Stimulated activated naive B cell treated with anti-CD40 and anti-IgM and Interleukin-4, amounts not matched to agents 10 μg/mL and 1 μg/mL and 100 μg/mL, for 72 hours (primary cell): ENCODE measurements at regions not wholly inside any gene's neighbourhood (a gene's known extent, or its start where the extent isn't known, plus 50 kb on each side); places are given as distances from the start of the nearest gene placed in this dataset.
A peak's percentile ranks its signal among the peaks of the same experiment; 100 is the strongest.
"Not testable (repeated sequence)": the region's sequence is repeated elsewhere in the genome, so short reads cannot be mapped to it uniquely, and the experiment has no call there.

Source experiments
- ATAC-seq, 2 donors: fragments of 150-1000 bp; cut with Tn5 transposase; replicated peaks; 2 replicates each; pipeline ENCODE4 v1.10.0; 2021; ENCODE audit warnings: moderate library complexity in 1 of 2
- DNase-seq: peaks from one replicate; pipeline ENCODE4 v3.0.0; 2021
- H3K27ac Mint-ChIP-seq: one replicate; pipeline ENCODE4 v1.8.0; 2022; ENCODE audit warnings: mild to moderate bottlenecking, mixed read lengths
- H3K27me3 Mint-ChIP-seq, 2 donors: one replicate each; pipeline ENCODE4 v1.8.0; 2022; ENCODE audit warnings: mixed read lengths in 2 of 2
- H3K36me3 Mint-ChIP-seq, 2 donors: one replicate each; pipeline ENCODE4 v1.8.0; 2022; ENCODE audit warnings: mixed read lengths in 2 of 2, mild to moderate bottlenecking in 1 of 2
- H3K4me1 Mint-ChIP-seq, 2 donors: one replicate each; pipeline ENCODE4 v1.8.0; 2022; ENCODE audit warnings: mixed read lengths in 2 of 2, mild to moderate bottlenecking in 1 of 2
- H3K4me3 Mint-ChIP-seq, 2 donors: one replicate each; pipeline ENCODE4 v1.8.0; 2022; ENCODE audit warnings: mild to moderate bottlenecking in 2 of 2, mixed read lengths in 2 of 2, moderate library complexity in 1 of 2
- H3K9me3 Mint-ChIP-seq, 2 donors: one replicate each; pipeline ENCODE4 v1.8.0; 2022; ENCODE audit warnings: mixed read lengths in 2 of 2, mild to moderate bottlenecking in 1 of 2

DNA sequence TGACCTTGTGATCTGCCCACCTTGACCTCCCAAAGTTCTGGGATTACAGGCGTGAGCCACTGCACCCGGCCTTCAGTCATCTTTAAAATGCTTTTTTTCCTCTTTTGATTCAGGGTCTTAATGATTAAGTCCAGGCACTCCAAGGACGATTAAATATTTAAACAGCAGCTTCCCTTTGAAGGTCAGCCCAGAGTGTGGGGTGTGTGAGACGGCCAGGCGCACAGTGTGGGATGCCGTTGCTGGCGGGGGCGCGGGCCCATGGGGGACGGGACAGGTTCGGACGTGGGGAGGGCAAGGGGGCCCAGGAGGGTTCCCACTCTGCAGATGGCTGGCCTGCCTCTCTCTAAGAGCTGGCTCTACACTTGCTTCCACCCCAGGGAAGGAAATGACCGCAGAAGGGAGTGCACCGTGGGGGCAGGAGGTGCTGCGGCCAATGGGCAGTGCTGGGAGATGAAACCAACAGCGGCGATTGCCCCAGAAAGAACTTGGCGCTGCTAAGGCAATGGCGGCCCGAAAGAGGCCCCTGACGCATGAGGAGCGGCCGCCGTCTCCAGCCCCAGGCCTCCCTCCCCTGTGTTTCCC lies 4445.7 kb upstream of the TPTE start:
- H3K27me3 Mint-ChIP-seq, H3K36me3 Mint-ChIP-seq, DNase-seq, ATAC-seq, H3K4me1 Mint-ChIP-seq, H3K4me3 Mint-ChIP-seq, H3K27ac Mint-ChIP-seq, H3K9me3 Mint-ChIP-seq: not testable (repeated sequence)

DNA sequence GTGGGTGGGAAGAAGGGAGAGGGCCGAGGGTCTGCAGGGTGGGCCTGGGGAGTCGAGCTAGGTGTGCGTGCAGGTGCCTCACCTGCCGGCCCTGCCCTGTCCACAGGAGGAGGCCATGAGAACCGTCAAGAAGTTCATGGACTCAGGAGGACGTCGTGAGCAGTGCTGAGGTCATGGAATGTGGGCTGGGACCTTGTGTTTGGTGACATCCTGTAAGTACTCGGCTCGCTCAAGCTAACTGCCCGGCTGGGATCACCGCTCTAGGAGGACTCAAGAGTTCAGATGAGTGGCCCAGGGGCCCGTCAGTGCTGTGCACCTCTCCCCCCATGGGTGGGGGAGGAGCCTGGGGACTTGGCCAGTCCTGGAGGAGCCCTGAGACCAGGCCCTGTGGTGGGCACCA lies 4444.0 kb upstream of the TPTE start:
- not testable (repeated sequence) for H3K4me3 Mint-ChIP-seq, DNase-seq, H3K9me3 Mint-ChIP-seq, ATAC-seq, H3K27ac Mint-ChIP-seq, H3K27me3 Mint-ChIP-seq, H3K4me1 Mint-ChIP-seq, H3K36me3 Mint-ChIP-seq

DNA sequence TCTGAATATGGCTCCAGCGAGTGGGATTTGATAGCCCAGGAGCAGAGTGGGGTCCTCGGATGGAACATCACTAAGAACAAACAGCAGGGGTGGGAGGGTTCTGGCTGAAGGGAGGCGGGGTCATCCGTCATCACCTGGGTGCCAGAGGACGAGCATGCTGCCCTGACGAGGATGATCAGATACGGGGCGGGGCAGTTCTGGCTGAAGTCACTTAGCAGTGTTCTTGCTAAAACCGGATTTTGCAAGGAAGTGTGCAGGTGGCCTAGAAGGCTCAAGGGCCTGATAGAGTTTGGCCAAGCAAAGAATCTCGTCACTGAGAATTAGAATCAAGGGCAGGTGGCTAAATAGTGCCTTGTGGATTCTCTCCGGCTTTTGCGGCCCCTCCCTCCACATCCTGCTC lies 4442.5 kb upstream of the TPTE start:
- H3K36me3 Mint-ChIP-seq, H3K27ac Mint-ChIP-seq, H3K4me1 Mint-ChIP-seq, ATAC-seq, DNase-seq, H3K4me3 Mint-ChIP-seq, H3K27me3 Mint-ChIP-seq, H3K9me3 Mint-ChIP-seq: not testable (repeated sequence)

DNA sequence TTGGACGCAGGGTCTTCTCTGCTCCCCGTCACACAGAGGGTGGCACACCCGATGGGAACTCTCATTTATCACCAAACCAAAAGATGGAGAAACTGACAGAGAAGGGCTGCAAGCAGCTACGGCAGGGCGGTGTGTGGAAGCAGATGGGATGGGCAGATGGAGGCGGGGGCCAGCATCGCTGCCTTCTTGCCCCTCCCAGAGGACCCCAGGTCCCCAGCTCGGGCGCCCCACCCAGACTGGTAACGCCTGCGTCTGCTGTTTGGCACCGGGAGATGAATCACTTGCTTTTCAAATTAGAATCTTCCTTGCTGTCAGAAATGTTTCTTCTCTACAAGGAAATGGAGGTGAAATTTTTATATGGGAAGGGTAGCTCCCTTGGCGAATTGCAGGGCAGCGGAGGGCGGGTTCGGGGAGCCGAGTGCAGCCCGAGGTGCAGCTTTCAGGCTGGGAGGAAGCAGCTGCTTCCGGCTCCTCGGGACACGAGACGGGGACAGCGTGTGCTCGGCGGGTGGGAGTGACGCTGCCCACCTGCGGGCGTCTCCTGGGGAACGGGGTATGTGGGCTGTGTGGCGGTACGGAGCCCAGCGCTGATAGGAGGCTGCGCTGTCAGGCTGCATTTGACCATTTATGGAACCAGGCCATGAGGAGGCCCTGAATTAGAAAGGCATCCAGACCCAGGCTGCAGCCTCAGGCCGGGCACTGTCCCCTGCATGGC lies 4440.3 kb upstream of the TPTE start:
- not testable (repeated sequence) for H3K27ac Mint-ChIP-seq, DNase-seq, H3K9me3 Mint-ChIP-seq, H3K4me1 Mint-ChIP-seq, H3K27me3 Mint-ChIP-seq, H3K36me3 Mint-ChIP-seq, H3K4me3 Mint-ChIP-seq
- ATAC-seq = peak; percentile 78 to 82

DNA sequence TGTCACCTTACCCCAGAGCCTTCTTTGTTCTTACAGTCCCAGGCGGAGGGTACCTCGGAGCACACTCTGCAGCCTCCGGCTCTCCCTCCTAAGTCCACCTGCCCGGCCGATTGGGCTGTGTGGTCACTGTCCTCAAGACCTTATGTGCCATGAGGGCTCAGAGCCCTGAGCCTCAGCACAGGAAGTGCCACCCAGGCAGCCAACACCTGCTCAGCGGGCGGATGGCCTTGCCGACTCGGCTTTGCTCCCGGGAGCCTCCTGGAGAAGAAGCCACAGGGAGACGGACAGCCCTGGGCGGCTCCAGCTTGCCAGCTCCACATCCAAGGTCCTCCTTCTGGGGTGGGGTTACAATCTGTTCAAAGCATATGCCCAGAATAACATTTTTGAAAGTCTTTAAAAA lies 4439.2 kb upstream of the TPTE start:
- H3K27me3 Mint-ChIP-seq, ATAC-seq, H3K27ac Mint-ChIP-seq, DNase-seq, H3K36me3 Mint-ChIP-seq, H3K4me1 Mint-ChIP-seq, H3K4me3 Mint-ChIP-seq, H3K9me3 Mint-ChIP-seq: not testable (repeated sequence)

DNA sequence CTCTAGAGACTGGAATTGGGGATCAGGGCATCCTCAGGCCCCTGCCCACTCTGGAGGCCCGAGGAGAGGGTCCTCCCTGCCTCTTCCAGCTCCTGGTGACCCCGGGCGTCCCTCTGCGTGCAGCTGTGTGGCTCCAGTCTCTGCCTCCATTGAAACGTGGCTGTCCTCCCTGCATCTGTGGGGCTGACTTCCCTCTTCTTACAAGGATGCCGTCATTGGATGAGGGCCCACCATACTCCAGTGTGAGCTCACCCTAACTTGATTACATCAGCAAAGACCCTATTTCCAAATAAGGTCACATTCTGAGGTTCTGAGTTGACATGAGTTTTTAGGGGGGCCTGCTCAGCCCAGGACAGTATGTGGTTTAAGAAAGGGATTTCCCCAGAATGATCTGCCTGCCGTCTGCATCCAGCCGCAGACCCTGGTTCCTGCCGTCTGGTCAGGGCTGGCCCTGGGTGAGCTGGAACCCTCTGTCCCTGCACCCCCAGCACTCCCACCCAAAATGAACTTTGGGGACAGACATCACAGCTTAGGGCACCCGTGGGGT lies 4437.7 kb upstream of the TPTE start:
- peak; percentile 59 to 72 for ATAC-seq
- not testable (repeated sequence) for H3K4me3 Mint-ChIP-seq, DNase-seq, H3K9me3 Mint-ChIP-seq, H3K36me3 Mint-ChIP-seq, H3K4me1 Mint-ChIP-seq, H3K27ac Mint-ChIP-seq, H3K27me3 Mint-ChIP-seq

DNA sequence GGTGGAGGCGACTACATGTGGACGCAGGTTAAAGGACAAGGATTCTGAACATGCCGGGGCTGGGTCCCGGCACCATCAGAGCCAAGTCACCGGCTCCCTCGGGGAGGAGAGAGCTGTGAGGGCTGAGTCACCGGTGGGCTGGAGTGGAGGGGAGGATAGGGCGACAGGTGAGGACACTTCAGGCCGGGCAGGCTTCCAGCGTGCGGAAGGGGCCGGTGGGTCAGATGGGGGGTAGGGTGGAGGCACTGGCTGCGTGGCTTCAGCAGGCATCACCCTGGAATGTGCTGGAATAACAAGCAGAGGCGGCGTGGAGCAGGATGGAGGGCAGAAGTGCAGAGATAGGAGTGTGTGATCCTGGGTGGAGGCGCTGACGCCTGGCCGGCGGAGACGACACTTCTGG lies 4435.3 kb upstream of the TPTE start:
- ATAC-seq, H3K4me3 Mint-ChIP-seq, H3K36me3 Mint-ChIP-seq, H3K27ac Mint-ChIP-seq, H3K4me1 Mint-ChIP-seq, H3K9me3 Mint-ChIP-seq, DNase-seq, H3K27me3 Mint-ChIP-seq: not testable (repeated sequence)

DNA sequence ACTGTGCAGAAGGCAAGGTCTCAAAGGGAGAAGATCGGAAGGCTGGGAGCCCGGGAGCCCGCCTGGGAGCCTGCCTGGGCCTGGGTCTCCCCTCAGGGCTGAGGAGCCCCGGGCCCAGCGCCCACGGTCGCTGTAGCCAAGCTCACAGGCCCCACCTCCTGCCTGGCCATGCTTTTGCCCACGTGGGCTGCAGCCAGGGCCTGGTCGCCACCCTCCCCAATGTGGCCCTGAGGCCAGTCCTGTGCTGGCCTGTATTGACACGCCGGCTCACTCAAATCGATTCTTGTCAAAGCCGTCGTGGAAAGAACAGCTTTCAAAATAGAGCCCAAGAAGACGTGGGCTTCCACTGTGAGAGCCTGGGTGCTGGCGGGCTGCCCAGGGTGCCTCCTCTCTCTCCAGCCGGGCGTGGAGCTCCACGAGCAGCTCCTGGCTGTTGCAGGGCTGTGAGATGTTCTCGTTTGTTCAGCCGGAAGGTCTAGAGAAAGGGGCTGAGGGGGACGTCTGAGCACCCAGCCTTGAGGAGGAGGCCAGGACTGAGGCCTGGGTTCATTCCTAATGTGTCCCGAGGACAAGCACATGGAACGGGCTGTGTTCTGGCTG lies 4433.7 kb upstream of the TPTE start:
- H3K36me3 Mint-ChIP-seq, H3K9me3 Mint-ChIP-seq, H3K27me3 Mint-ChIP-seq, H3K4me1 Mint-ChIP-seq, H3K27ac Mint-ChIP-seq, H3K4me3 Mint-ChIP-seq, ATAC-seq, DNase-seq: not testable (repeated sequence)

DNA sequence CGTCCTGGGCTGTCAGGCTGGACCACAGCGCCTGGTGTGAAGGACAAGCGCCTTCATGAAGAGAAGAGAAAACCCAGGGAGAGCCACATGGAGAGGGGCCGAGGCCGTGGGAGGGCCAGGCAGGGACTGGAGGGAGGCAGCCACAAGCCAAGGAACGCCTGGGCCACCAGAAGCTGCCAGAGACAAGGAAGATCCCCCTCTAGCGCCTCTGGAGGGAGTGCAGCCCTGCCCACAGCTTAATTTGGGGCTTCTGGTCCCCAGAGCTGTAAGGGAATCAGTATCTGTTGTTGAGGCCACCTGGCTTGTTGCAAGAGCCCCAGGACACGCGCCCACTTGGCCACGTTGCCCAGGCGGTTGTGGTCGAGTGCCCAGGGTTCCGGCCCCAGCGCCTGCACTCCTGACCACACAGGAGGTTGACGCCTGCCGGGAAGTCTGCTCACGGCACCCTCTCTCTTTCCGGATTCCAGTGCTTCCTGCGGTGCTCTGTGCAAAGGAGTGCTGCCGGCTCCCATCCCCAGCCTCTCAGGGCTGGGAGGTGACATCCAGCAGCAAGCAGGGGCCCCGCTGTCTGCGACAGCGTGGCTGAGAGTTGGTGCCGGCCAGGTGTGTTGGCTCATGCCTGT lies 4431.0 kb upstream of the TPTE start:
- H3K4me3 Mint-ChIP-seq, H3K4me1 Mint-ChIP-seq, ATAC-seq, H3K36me3 Mint-ChIP-seq, DNase-seq, H3K27me3 Mint-ChIP-seq, H3K27ac Mint-ChIP-seq, H3K9me3 Mint-ChIP-seq: not testable (repeated sequence)

DNA sequence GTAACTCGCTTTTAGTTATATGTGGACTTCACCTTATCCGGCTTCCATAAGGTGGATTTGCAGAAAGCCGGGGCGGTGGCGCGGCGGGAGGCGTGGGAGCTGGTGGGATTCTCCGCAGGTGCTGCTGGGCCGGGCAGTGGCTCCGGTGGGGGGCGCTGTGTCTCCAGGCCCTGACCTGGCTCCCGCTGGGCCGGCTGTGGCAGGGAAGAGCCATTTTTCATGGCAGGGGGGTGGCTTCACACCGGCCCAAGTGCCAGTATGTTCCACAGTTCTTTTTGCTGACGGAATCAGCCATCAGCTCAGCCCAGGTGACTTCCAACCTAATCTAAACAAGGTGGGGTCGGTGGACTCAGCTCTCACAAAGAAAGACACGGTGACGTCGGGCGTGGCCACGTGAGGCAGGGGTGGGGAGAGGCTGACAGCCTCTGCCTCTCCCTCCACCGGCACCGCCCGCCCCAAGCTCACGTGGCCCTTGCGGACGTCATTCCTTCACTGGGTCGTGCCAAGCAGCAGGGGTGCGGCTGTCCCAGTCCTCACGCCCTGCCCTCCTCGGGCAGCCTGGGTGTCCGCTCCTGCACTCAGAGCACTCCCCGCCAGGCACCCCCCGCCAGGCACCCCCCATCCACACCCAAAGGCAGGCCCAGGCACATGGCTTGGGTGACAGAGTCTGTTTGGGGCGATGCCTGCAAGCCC lies 4429.9 kb upstream of the TPTE start:
- H3K9me3 Mint-ChIP-seq, H3K4me3 Mint-ChIP-seq, H3K27ac Mint-ChIP-seq, ATAC-seq, H3K27me3 Mint-ChIP-seq, DNase-seq, H3K4me1 Mint-ChIP-seq, H3K36me3 Mint-ChIP-seq: not testable (repeated sequence)

DNA sequence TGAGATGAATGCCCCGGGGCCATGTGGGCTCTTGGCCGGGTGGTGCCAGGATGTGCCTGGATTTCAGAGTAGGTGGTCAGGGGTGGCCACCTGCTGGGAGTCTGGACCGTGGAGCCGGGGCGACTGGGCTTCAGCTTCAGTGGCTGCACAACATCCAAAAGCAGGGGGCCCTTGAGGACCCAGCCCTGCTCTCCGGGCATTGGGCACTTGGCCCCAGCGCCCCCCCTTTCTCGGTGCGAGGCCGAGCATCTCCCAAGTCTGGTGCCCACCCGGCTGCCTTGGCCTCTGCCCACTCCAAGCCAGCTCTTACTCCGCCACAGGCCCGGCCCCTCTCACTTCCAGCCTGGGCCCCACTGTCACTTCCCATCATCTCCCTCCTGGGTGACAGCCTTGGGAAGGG lies 4429.0 kb upstream of the TPTE start:
- not testable (repeated sequence) for H3K27ac Mint-ChIP-seq, H3K4me3 Mint-ChIP-seq, ATAC-seq, H3K36me3 Mint-ChIP-seq, H3K27me3 Mint-ChIP-seq, H3K9me3 Mint-ChIP-seq, H3K4me1 Mint-ChIP-seq, DNase-seq

DNA sequence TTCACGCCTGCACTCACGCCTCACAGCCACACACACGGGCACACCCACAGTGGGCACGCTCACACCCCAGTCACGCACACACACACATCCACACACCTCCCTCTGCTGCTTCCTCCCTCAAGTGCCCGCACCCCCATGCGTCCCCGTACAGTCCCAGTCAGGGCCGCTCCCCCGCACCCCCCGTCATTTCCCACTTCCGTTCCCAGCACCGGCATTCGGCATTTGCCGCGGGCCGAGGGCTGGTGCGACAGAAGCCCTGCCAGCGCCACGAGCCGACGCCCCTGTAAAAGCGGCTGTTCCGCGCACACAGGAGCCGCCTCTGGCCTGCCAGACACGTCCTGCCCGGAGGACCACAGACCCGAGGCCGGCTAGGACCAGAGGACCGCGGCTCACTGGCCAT lies 4428.0 kb upstream of the TPTE start:
- H3K9me3 Mint-ChIP-seq, H3K4me1 Mint-ChIP-seq, H3K27me3 Mint-ChIP-seq, DNase-seq, H3K36me3 Mint-ChIP-seq, H3K4me3 Mint-ChIP-seq, H3K27ac Mint-ChIP-seq: not testable (repeated sequence)
- ATAC-seq = peak; percentile 50 to 53

DNA sequence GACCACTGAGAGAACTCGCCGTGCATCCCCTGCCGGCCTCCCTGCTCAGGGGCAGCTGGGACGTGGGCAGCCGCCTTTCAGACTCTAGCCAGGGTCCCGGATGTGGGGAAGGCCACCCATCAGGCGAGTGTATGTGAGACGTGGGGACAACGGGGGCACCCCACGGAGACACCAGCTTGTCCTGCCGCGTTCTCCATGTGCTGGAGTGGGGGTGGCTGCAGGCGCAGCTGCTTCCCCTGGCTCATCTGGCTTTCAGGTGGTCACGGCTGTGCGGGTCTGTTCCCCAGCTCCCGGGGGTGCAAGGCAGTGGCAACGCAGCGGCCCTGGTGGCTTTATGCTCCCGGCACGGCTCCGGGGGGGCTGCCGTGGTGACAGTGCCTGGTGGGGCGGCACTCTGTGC lies 4427.5 kb upstream of the TPTE start:
- H3K4me1 Mint-ChIP-seq, ATAC-seq, H3K4me3 Mint-ChIP-seq, DNase-seq, H3K27me3 Mint-ChIP-seq, H3K9me3 Mint-ChIP-seq, H3K27ac Mint-ChIP-seq, H3K36me3 Mint-ChIP-seq: not testable (repeated sequence)

DNA sequence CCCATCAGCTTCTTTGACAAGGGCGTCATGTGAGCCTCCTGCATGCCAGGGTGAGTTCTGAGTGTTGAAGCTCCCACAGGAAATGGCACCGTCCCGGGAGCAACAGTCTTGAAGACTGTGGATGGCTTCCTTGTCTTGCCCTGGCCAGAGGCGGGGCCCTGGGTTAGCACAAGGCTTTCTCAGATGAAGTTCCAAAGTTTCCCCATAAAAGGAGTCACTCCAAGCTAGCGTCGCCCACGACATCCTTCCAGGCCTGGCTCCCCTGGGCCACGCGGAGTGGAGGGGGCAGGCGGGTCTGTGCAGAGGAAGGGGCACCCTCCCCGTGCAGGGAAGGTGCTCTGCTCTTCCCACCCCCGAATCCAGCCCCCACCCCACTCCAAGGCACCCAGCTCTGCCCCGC lies 4426.1 kb upstream of the TPTE start:
- not testable (repeated sequence) for H3K9me3 Mint-ChIP-seq, H3K4me3 Mint-ChIP-seq, ATAC-seq, H3K4me1 Mint-ChIP-seq, DNase-seq, H3K27ac Mint-ChIP-seq, H3K36me3 Mint-ChIP-seq, H3K27me3 Mint-ChIP-seq
